ENCODE measurements at regions not wholly inside any gene's neighbourhood (a gene's known extent, or its start where the extent isn't known, plus 50 kb on each side); places are given as distances from the start of the nearest gene placed in this dataset.

DNA sequence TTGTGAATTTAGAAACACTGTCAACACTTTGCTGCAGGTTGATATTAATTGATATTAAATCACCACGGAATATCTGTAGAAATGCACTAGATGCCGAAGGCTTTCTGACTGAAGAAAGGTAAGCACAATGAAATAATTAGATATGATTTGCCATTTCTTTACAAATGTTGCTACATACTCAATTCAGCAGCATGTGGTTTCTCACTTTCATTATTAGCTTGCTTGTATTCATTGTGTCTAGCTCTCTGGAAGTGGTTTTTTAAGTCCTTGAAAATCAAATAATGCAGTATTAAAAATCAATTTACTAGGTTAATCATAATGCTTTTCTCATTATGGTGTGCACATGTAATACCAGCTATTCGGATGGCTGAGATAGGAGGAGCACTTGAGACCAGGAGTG is 231.3 kb upstream of the MARCKS start:
- TF ChIP-seq POLR2AphosphoS5 (IDR thresholded peaks at IDR 0.05): no peak
- TF ChIP-seq, protein P1, sequence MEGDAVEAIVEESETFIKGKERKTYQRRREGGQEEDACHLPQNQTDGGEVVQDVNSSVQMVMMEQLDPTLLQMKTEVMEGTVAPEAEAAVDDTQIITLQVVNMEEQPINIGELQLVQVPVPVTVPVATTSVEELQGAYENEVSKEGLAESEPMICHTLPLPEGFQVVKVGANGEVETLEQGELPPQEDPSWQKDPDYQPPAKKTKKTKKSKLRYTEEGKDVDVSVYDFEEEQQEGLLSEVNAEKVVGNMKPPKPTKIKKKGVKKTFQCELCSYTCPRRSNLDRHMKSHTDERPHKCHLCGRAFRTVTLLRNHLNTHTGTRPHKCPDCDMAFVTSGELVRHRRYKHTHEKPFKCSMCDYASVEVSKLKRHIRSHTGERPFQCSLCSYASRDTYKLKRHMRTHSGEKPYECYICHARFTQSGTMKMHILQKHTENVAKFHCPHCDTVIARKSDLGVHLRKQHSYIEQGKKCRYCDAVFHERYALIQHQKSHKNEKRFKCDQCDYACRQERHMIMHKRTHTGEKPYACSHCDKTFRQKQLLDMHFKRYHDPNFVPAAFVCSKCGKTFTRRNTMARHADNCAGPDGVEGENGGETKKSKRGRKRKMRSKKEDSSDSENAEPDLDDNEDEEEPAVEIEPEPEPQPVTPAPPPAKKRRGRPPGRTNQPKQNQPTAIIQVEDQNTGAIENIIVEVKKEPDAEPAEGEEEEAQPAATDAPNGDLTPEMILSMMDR (IDR thresholded peaks at IDR 0.05): no peak
